Body of pancreas (tissue), 4 donors: ENCODE measurements at regions not wholly inside any gene's neighbourhood (a gene's known extent, or its start where the extent isn't known, plus 50 kb on each side); places are given as distances from the start of the nearest gene placed in this dataset.

Experiments
- CTCF ChIP-seq, 7 experiments: fragments of 450-650 bp in 4 of 7; fragments of 200-600 bp in 3 of 7; sonication (generic) in 3 of 7; IDR thresholded peaks; one replicate each; pipeline ENCODE4 v1.5.1; 2016 to 2019; ENCODE audit warnings: antibody characterized with exemption in 7 of 7
- POLR2A ChIP-seq, 3 donors: fragments of 450-650 bp; IDR thresholded peaks; one replicate each; pipeline ENCODE4 v1.6.1; 2016; ENCODE audit warnings: antibody characterized with exemption in 3 of 3, mild to moderate bottlenecking in 2 of 3

- TF ChIP-seq CTCF (IDR thresholded peaks at IDR 0.05) (no peak), POLR2A (IDR thresholded peaks at IDR 0.05) (no peak)
Observed at GRCh38 chr4:123823244-123823643, 426.6 kb downstream of the SPRY1 start.
